ENCODE measurements at regions not wholly inside any gene's neighbourhood (a gene's known extent, or its start where the extent isn't known, plus 50 kb on each side); places are given as distances from the start of the nearest gene placed in this dataset.
"Not testable (repeated sequence)": the region's sequence is repeated elsewhere in the genome, so short reads cannot be mapped to it uniquely, and the experiment has no call there.

DNA sequence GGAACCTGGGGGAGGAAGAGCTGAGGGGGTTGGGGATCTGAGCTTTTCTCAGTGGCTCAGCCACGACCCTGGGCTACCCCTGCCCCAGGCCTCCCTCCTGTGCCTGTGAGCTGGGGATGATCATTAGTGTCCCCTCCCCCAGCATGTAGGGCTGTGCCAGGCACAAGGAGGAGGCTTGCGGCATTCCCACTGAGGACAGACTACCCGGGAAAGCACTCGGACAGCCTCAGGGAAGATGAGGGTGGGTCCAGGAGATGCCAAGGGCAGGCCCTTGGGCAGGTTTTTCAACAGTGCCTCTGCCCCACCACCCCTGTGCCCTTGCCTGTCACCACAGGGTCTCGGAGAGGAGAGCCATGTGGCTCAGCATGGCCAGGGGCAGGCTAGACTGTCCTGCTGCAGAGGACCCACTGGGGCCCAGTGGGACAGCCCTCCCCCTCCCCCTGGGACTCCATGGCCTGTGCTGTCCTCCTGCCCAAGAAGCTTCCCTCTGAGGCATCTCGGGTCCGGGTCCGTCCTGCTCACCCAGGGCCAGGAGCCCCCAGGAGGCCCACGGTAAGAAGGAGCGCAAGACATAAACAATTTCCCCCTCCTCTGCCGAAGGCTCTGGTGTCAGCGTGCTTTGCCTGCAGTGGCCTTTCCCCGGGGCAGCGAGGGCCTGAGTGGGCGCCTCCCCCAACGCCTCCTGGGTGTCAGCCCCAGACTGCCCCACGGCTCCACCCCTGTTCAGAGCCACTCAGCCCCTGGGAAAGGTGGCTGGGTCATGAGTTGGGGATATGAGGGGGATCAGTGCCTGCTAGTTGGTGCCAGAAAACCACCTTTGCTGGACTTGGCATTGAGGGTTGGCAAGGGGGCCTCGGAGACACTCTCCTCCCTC lies 192.5 kb downstream of the GOLGA6L6 start:
- DNase-seq (ENCODE audit: extremely low spot score, insufficient read length, low read depth) = no peak
- FAIRE-seq = no peak

- peak; percentile 52 for FAIRE-seq
- no peak for DNase-seq (ENCODE audit: extremely low spot score, insufficient read length, low read depth)
Measured at GRCh38 chr15:20348291-20348899, 193.2 kb downstream of the GOLGA6L6 start.

- DNase-seq (ENCODE audit: extremely low spot score, insufficient read length, low read depth) = no peak
- no peak for FAIRE-seq
Measured at GRCh38 chr15:20346082-20346805, 195.4 kb downstream of the GOLGA6L6 start.

DNA sequence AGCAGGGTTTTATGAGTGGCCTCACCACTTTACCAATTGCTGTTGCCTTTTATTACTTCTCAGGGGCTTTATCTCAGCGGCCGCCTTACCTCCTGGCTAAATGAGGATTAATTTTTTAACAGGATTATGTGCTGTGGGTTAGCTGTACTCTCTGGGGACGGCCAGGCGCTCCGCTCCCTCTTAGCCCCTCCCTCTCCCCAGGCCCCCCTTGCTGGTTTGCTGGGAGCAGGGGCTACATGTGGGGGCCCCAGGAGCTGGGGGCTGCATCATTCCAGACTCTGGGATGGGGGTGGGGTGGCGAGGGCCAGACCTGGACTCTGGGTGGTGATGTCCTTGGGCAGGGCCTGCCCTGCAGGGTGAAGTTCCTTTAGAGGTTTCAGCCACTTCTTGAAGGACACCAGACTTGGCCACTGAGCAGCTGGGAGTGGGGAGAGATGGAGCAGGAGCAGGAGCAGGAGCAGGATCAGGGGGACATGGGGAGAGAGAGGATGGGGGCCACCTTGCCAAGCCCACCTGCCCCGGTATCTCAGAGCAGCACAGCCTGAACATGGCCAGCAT lies 196.1 kb downstream of the GOLGA6L6 start:
- no peak for DNase-seq (ENCODE audit: extremely low spot score, insufficient read length, low read depth)
- no peak for FAIRE-seq

- no peak for FAIRE-seq
- no peak for DNase-seq (ENCODE audit: extremely low spot score, insufficient read length, low read depth)
Measured at GRCh38 chr15:20344601-20345400, 196.8 kb downstream of the GOLGA6L6 start.

GRCh38 chr15:20343395-20344211 lies 198.0 kb downstream of the GOLGA6L6 start:
- FAIRE-seq; DNase-seq (ENCODE audit: extremely low spot score, insufficient read length, low read depth): not testable (repeated sequence)

- not testable (repeated sequence) for DNase-seq (ENCODE audit: extremely low spot score, insufficient read length, low read depth); FAIRE-seq
Measured at GRCh38 chr15:20342601-20343394, 198.8 kb downstream of the GOLGA6L6 start.

GRCh38 chr15:20341901-20342600 lies 199.5 kb downstream of the GOLGA6L6 start:
- no peak for DNase-seq (ENCODE audit: extremely low spot score, insufficient read length, low read depth)

GRCh38 chr15:20340931-20341661 lies 200.5 kb downstream of the GOLGA6L6 start:
- FAIRE-seq (no peak), DNase-seq (ENCODE audit: extremely low spot score, insufficient read length, low read depth) (no peak)

More at GRCh38 chr15:20341901-20342600, 199.5 kb downstream of the GOLGA6L6 start:
- FAIRE-seq = no peak

DNA sequence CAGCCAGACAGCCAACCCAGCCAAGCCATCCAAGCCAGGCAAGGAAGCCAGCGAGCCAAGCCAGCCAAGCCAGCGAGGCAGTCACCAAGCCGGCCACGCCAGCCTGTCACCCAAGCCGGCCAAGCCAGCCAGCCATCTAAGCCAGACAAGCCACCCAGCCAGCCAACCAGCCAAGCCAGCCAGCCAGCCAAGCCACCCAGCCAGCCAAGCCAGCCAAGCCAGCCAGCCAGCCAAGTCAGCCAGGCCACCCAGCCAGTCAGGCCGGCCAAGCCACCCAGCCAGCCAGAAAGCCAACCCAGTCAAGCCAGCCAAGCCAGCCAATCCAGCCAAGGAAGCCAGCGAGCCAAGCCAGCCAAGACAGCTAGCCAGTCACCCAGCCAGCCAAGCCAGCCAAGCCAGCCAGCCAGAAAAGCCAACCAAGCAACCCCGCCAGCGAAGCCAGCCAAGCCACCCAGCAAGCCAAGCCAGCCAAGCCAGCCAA lies 201.2 kb downstream of the GOLGA6L6 start:
- no peak for DNase-seq (ENCODE audit: extremely low spot score, insufficient read length, low read depth)
- FAIRE-seq = no peak

- FAIRE-seq; DNase-seq (ENCODE audit: extremely low spot score, insufficient read length, low read depth): not testable (repeated sequence)
Measured at GRCh38 chr15:20339086-20339791, 202.4 kb downstream of the GOLGA6L6 start.

GRCh38 chr15:20338671-20339070 lies 202.9 kb downstream of the GOLGA6L6 start:
- FAIRE-seq; DNase-seq (ENCODE audit: extremely low spot score, insufficient read length, low read depth): not testable (repeated sequence)

DNA sequence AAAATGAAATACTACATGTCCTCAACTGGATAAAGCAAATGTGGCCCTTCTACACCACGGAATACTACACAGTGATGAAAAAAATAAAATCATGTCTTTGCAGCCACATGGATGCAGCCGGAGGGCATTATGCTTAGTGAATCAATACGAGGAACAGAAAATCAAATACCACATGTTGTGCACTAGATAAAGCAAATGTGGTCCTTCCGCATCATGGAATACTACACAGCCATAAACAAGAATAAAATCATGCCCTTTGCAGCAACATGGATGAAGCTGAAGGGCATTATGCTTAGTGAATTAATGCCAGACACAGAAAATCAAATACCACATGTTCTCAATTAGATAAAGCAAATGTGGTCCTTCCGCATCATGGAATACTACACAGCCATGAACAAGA lies 204.4 kb downstream of the GOLGA6L6 start:
- not testable (repeated sequence) for FAIRE-seq; DNase-seq (ENCODE audit: extremely low spot score, insufficient read length, low read depth)

GRCh38 chr15:20334451-20334850 lies 207.1 kb downstream of the GOLGA6L6 start:
- not testable (repeated sequence) for FAIRE-seq; DNase-seq (ENCODE audit: extremely low spot score, insufficient read length, low read depth)

DNA sequence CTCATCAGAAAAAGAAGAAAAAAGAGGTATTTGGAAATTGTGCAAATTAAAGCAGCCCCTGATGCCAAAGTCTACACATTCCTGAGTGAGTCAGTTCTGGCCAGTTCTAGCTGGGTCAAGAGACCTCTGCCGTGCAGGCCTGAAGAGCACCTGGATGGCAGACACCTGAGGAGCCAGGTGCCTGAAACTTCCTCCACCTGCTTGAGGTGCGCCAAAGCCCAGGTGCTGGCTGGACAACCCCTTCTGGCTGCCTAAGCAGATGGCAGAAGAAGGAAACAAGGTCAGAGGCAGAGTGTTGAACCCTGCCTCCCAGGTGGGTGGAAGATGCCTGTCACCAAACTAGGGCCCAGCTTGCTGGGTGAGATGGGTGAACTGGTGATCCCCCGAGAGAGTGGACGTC lies 215.8 kb downstream of the GOLGA6L6 start:
- FAIRE-seq; DNase-seq (ENCODE audit: extremely low spot score, insufficient read length, low read depth): not testable (repeated sequence)

- DNase-seq (ENCODE audit: extremely low spot score, insufficient read length, low read depth); FAIRE-seq: not testable (repeated sequence)
Measured at GRCh38 chr15:20317132-20317531, 224.5 kb downstream of the GOLGA6L6 start.

All from GM18507 (cell line).